HEK293T (cell line): ENCODE measurements at regions not wholly inside any gene's neighbourhood (a gene's known extent, or its start where the extent isn't known, plus 50 kb on each side); places are given as distances from the start of the nearest gene placed in this dataset.

Experiments used
- CTCF ChIA-PET: fragments of 350-600 bp; formaldehyde crosslinking; extraction: SDS; loops from one replicate; lab custom pipeline; 2021; ENCODE audit warnings: antibody characterized with exemption, inconsistent platforms; lab: Yijun Ruan, JAX
- POLR2A ChIA-PET: fragments of 350-600 bp; formaldehyde crosslinking; extraction: SDS; loops from one replicate; lab custom pipeline; 2020; ENCODE audit warnings: antibody characterized with exemption, inconsistent platforms; lab: Yijun Ruan, JAX
- DNase-seq: peaks from one replicate; pipeline ENCODE4 v3.0.0; 2012; ENCODE audit warnings: mixed read lengths; ENCODE audit errors: extremely low spot score
- ARNT ChIP-seq: fragments of 450-650 bp; IDR thresholded peaks from 2 replicates; pipeline ENCODE4 v1.6.1; 2017; ENCODE audit warnings: mild to moderate bottlenecking
- BHLHE40 ChIP-seq: fragments of 450-650 bp; IDR thresholded peaks from 2 replicates; pipeline ENCODE4 v1.6.1; 2016; ENCODE audit warnings: mild to moderate bottlenecking, moderate library complexity, borderline replicate concordance
- CTBP1 ChIP-seq: fragments of 450-650 bp; IDR thresholded peaks from 2 replicates; pipeline ENCODE4 v1.6.1; 2016; ENCODE audit warnings: borderline replicate concordance
- ELF4 ChIP-seq: fragments of 450-650 bp; IDR thresholded peaks from 2 replicates; pipeline ENCODE4 v1.6.1; 2017; ENCODE audit warnings: antibody characterized with exemption
- FOXA1 ChIP-seq: fragments of 450-650 bp; IDR thresholded peaks from 2 replicates; pipeline ENCODE4 v1.6.1; 2016; ENCODE audit warnings: mild to moderate bottlenecking
- FOXK2 ChIP-seq: fragments of 450-650 bp; IDR thresholded peaks from 2 replicates; pipeline ENCODE4 v1.6.1; 2016; ENCODE audit warnings: mild to moderate bottlenecking
- FOXM1 ChIP-seq: fragments of 450-650 bp; IDR thresholded peaks from 2 replicates; pipeline ENCODE4 v1.6.1; 2017; ENCODE audit warnings: mild to moderate bottlenecking, borderline replicate concordance
- HDGF ChIP-seq: fragments of 450-650 bp; IDR thresholded peaks from 2 replicates; pipeline ENCODE4 v1.6.1; 2017; ENCODE audit warnings: antibody characterized with exemption, borderline replicate concordance
- L3MBTL2 ChIP-seq: fragments of 450-650 bp; conservative IDR thresholded peaks from 2 replicates; pipeline ENCODE4 v1.6.1; 2016; ENCODE audit warnings: mild to moderate bottlenecking
- LEF1 ChIP-seq: fragments of 450-650 bp; IDR thresholded peaks from 2 replicates; pipeline ENCODE4 v1.6.1; 2017; ENCODE audit warnings: mild to moderate bottlenecking, borderline replicate concordance
- NFRKB ChIP-seq: fragments of 450-650 bp; IDR thresholded peaks from 2 replicates; pipeline ENCODE4 v1.6.1; 2016; ENCODE audit warnings: mild to moderate bottlenecking, moderate library complexity
- SP1 ChIP-seq: fragments of 450-650 bp; IDR thresholded peaks from 2 replicates; pipeline ENCODE4 v1.6.1; 2017
- SUZ12 ChIP-seq: fragments of 450-650 bp; IDR thresholded peaks from 2 replicates; pipeline ENCODE4 v1.6.1; 2016; ENCODE audit warnings: mild to moderate bottlenecking
- TARDBP ChIP-seq: fragments of 450-650 bp; IDR thresholded peaks from 2 replicates; pipeline ENCODE4 v1.6.1; 2016
- ZNF384 ChIP-seq: fragments of 450-650 bp; IDR thresholded peaks from 2 replicates; pipeline ENCODE4 v1.6.1; 2016
- TF ChIP-seq, protein P1 (sequence below): fragments of 450-650 bp; IDR thresholded peaks from 2 replicates; pipeline ENCODE4 v1.6.1; 2016

DNA sequence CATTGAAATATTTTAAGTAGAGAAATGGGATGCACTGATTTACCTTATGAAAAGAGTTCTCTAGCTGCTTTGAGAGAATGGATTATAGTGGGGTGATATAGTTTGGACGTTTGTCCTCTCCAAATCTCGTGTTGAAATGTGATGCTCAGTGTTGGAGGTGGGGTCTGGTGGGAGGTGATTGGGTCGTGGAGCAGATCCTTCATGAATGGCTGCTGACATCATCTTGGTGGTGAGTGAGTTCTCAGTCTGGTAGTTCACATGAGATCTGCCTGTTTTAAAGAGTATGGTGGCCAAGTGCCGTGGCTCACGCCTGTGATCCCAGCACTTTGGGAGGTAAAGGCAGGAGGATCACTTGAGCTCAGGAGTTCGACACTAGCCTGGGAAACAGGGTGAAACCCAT lies 58.7 kb upstream of the SH3RF3 start:
- ChIA-PET POLR2A (no interaction called here), CTCF (no interaction called here)
- TF ChIP-seq ZNF384 (no peak), L3MBTL2 (no peak), CTBP1 (no peak), NFRKB (no peak), FOXA1 (no peak), ARNT (no peak), SP1 (no peak), SUZ12 (no peak), ELF4 (no peak), HDGF (no peak), FOXK2 (no peak), LEF1 (no peak), TARDBP (no peak), FOXM1 (no peak), BHLHE40 (no peak)
- TF ChIP-seq, protein P1, sequence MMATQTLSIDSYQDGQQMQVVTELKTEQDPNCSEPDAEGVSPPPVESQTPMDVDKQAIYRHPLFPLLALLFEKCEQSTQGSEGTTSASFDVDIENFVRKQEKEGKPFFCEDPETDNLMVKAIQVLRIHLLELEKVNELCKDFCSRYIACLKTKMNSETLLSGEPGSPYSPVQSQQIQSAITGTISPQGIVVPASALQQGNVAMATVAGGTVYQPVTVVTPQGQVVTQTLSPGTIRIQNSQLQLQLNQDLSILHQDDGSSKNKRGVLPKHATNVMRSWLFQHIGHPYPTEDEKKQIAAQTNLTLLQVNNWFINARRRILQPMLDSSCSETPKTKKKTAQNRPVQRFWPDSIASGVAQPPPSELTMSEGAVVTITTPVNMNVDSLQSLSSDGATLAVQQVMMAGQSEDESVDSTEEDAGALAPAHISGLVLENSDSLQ: no peak
- no peak for DNase-seq

DNA sequence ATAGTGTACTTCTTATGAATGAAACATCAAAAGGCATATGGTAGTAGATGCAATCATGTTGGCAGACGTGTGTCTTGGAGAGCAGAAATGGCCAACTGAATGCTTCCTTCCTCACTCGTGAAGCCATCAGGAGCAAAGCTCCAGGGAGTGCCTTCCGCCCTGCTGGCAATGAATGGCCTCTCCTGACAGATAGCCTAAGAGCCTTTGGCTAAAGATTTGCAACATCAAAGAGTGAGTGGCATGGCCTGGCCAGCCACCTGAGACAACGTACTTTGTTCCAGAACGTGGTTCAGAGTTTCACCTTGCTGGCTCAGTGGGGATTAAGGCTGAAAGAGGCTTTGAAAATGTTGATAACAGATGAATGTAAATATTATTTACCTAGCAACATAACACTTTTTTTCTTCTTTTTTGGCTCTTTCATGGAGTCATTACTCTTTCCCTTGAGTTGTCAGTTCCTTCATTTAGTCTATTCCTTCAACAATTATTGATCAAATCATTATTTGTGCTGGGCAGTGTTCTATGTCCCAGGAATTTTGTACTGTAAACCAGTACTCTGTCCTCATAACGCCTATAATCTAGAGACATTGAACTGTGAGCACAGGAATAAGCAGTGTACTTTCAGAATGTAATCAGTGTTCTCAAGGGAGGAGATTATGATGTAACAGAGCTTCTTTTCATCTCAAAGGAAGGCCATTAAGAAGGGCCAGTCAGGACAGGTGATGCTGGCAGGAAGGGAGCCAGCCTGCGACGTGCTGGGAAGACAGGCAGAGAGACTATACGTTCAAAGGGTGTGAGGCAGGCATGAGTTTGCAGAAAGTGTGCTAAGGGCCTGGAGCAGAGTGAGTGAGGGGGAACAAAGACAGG lies 59.4 kb upstream of the SH3RF3 start:
- no peak for DNase-seq
- POLR2A ChIA-PET: no interaction called here
- CTCF ChIA-PET: no interaction called here
- TF ChIP-seq LEF1: no peak
- TF ChIP-seq, protein P1: no peak
- no peak for TF ChIP-seq ARNT

DNA sequence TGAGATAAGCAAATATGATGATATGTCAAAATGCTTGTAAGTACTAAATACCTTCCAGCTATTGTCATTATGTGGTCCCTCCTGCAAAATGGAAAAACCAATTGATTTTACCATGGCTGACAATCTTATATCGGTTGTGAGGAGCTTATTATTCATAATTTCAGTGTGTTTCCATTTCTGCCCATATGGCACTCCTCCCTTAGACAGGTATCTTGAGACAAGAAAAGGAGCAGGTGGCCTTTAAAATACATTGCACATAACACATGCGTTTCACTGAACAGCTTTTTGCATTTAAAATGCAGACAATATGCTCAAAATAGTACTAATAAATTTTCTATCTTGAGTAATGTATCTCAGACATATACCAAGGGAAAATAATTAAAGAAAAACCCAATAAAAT lies 60.2 kb upstream of the SH3RF3 start:
- POLR2A ChIA-PET: no interaction called here
- CTCF ChIA-PET: no interaction called here

DNA sequence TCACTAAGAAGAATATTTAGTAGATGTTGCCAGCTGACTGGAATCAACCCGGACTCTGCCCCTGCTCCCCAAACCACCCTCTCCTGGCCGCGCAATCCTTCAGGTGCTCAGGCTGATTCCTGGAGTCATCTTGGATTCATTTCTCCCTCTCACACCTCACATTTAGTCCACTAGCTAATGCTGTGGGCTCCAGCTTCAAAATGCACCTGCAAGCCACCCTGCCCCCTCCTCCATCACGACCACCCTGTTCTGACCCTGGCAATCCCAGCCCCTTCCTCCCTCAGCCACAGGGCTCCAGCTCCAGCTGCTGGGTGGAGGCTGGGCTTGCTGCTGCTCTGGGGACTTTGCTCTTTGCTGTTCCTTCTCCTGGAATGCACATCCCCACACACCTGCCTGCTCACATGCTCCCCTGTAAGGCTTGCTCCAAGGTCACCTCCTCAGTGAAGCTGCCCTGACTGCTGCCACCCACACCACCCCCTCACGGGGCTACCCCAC lies 61.3 kb upstream of the SH3RF3 start:
- CTCF ChIA-PET: no interaction called here
- TF ChIP-seq SUZ12 (no peak), ELF4 (no peak), FOXK2 (no peak), L3MBTL2 (no peak), TARDBP (no peak), BHLHE40 (no peak), NFRKB (no peak)
- no peak for DNase-seq
- POLR2A ChIA-PET: interaction anchor here (0.9 kb wide), 1 partner anchor 10 kb away, joined by 3 read pairs; no protein-coding TSS in a partner anchor

More for the DNA sequence above, 60.2 kb upstream of the SH3RF3 start:
- no peak for DNase-seq
- TF ChIP-seq ARNT (no peak), ELF4 (no peak), SUZ12 (no peak), NFRKB (no peak), LEF1 (no peak), FOXK2 (no peak), CTBP1 (no peak)

DNA sequence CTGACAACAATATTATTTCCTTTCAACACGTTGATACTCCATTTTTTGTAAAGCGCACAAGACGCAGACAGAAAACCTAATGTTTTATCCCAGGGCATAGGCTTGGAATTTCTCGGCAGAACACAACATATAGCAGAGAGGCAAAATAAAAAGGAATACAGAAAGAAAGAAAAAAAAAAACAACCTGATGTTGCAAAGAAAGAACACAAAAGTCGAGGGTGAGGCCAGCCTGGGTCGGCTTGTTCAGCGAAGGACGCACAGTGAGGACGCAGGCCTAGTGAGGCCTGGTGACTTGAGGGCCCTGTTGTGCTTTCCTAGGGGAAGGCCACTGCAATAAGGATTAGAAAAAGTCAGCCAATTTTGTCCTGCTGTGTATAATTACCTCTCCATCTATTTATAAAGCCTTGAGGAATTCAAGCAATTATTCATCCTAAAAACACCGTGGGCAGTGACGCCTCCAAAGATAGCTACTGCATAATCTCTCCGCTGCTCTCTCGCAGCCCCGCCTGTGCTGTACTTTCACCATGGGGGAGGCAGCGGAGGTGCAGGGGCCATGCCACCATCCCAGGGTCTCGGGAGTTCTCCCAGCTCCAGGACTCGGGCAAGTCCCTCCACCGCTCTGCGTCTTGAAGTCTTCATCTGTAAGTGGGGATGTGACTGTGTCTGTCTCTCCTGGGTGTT lies 61.9 kb upstream of the SH3RF3 start:
- DNase-seq: no peak
- TF ChIP-seq FOXA1 (no peak), L3MBTL2 (no peak), TARDBP (no peak), HDGF (no peak), NFRKB (no peak), LEF1 (no peak), SP1 (no peak), ZNF384 (no peak), ELF4 (no peak)
- TF ChIP-seq, protein P1: no peak
- POLR2A ChIA-PET: interaction anchor here (0.9 kb wide), 1 partner anchor 9 kb away, joined by 3 read pairs; no protein-coding TSS in a partner anchor
- CTCF ChIA-PET: no interaction called here

DNA sequence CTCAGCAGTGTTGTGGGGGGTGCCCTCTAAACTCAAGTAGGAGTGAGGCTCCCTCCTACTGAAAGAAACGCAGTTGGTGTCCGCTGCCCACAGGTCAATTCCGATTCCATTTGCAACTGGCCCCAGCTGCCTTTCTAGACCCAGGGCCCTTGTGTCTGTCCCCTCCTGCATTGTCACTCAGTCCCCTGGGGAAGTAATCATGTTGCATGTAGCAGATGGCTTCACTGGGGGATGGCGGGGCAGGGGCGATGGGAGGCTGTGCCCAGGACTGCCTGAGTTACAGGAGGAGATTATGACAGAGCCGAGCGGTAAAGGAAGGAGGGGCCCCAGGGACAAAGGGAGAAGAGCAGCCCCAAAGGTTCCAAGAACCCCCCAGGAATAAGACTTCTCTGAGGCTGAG lies 62.5 kb upstream of the SH3RF3 start:
- POLR2A ChIA-PET: no interaction called here
- no peak for DNase-seq
- TF ChIP-seq BHLHE40: no peak
- TF ChIP-seq SP1: no peak
- TF ChIP-seq HDGF: no peak
- TF ChIP-seq, protein P1: no peak
- TF ChIP-seq FOXM1: no peak
- TF ChIP-seq LEF1: no peak
- no peak for TF ChIP-seq TARDBP
- no peak for TF ChIP-seq FOXA1
- CTCF ChIA-PET: no interaction called here
